SK-N-SH (cell line): ENCODE measurements at regions not wholly inside any gene's neighbourhood (a gene's known extent, or its start where the extent isn't known, plus 50 kb on each side); places are given as distances from the start of the nearest gene placed in this dataset.

ENCODE experiments used
- CTCF ChIA-PET: fragments of 300-600, 350-600 bp; formaldehyde crosslinking; extraction: SDS; loops from one replicate; lab custom pipeline; 2021; lab: Yijun Ruan, JAX
- POLR2A ChIA-PET: fragments of 350-600 bp; sonication (Branson Sonifier 250); formaldehyde crosslinking; extraction: SDS; loops from one replicate; lab custom pipeline; 2020; ENCODE audit warnings: antibody characterized with exemption, inconsistent platforms; lab: Yijun Ruan, JAX
- DNase-seq: peaks from one replicate; pipeline ENCODE4 v3.0.0; 2012
- H2AFZ ChIP-seq: fragments of 200-600 bp; sonication (generic); 2 replicates; pipeline ENCODE4 v1.8.1; 2016; ENCODE audit warnings: antibody characterized with exemption, mild to moderate bottlenecking, low read depth
- H3F3A ChIP-seq: fragments of 200-600 bp; sonication (generic); replicated peaks from 2 replicates; pipeline ENCODE3; 2016; ENCODE audit warnings: antibody characterized with exemption, mild to moderate bottlenecking; ENCODE audit not compliant: insufficient read depth
- H3K27ac ChIP-seq, 2 experiments: fragments of 200-500 bp in 1 of 2; fragments of 200-600 bp in 1 of 2; sonication (Bioruptor generic) in 1 of 2; sonication (generic), shearing (Covaris generic) in 1 of 2; 2 replicates each; pipeline versions ENCODE4 v1.5.1 to v1.6.1; 2014 to 2016; ENCODE audit warnings: low read depth in 2 of 2, inconsistent platforms in 1 of 2, low read length in 1 of 2, mild to moderate bottlenecking in 1 of 2, mixed read lengths in 1 of 2
- H3K27me3 ChIP-seq: fragments of 200-600 bp; sonication (generic), shearing (Covaris generic); 2 replicates; pipeline ENCODE4 v1.6.1; 2016; ENCODE audit warnings: mixed run types; ENCODE audit not compliant: insufficient read depth
- H3K36me3 ChIP-seq, 2 experiments: fragments of 200-500 bp in 1 of 2; fragments of 200-600 bp in 1 of 2; sonication (Bioruptor generic) in 1 of 2; sonication (generic) in 1 of 2; replicated peaks in 1 of 2; 2 replicates each; pipeline versions ENCODE3 to v1.5.1; 2014 to 2016; ENCODE audit warnings: low read length in 1 of 2, mild to moderate bottlenecking in 1 of 2; ENCODE audit not compliant: insufficient read depth in 2 of 2, control insufficient read depth in 1 of 2
- H3K4me1 ChIP-seq, 2 experiments: fragments of 200-500 bp in 1 of 2; fragments of 200-600 bp in 1 of 2; sonication (Bioruptor generic) in 1 of 2; sonication (generic), shearing (Covaris generic) in 1 of 2; 2 replicates each; pipeline versions ENCODE4 v1.5.1 to v1.6.1; 2014 to 2016; ENCODE audit warnings: low read depth in 1 of 2, low read length in 1 of 2, mixed run types in 1 of 2; ENCODE audit not compliant: insufficient read depth in 2 of 2, control insufficient read depth in 1 of 2
- H3K4me2 ChIP-seq: fragments of 200-600 bp; sonication (generic), shearing (Covaris generic); 2 replicates; pipeline ENCODE4 v1.6.1; 2017; ENCODE audit warnings: mixed run types
- H3K4me3 ChIP-seq, 2 experiments: fragments of 200-500 bp in 1 of 2; fragments of 200-600 bp in 1 of 2; sonication (Bioruptor generic) in 1 of 2; sonication (generic), shearing (Covaris generic) in 1 of 2; 2 replicates each; pipeline versions ENCODE4 v1.5.1 to v1.8.1; 2014 to 2016; ENCODE audit warnings: low read depth in 2 of 2, inconsistent platforms in 1 of 2, low read length in 1 of 2, mild to moderate bottlenecking in 1 of 2, mixed read lengths in 1 of 2, moderate library complexity in 1 of 2
- H3K79me2 ChIP-seq: fragments of 200-600 bp; sonication (generic); 2 replicates; pipeline ENCODE4 v1.8.1; 2017; ENCODE audit warnings: mild to moderate bottlenecking; ENCODE audit not compliant: insufficient read depth
- H3K9ac ChIP-seq: fragments of 200-600 bp; sonication (generic); 2 replicates; pipeline ENCODE4 v1.6.1; 2017; ENCODE audit warnings: mixed run types
- H3K9me2 ChIP-seq: fragments of 200-600 bp; sonication (generic); 2 replicates; pipeline ENCODE4 v1.6.1; 2017; ENCODE audit warnings: mixed run types
- H3K9me3 ChIP-seq: fragments of 200-600 bp; sonication (generic); 2 replicates; pipeline ENCODE4 v1.6.1; 2017; ENCODE audit warnings: mixed run types, mild to moderate bottlenecking, moderate library complexity
- H4K20me1 ChIP-seq: fragments of 200-600 bp; sonication (generic); 2 replicates; pipeline ENCODE4 v1.6.1; 2017; ENCODE audit warnings: mild to moderate bottlenecking, mixed run types; ENCODE audit not compliant: insufficient read depth
- ELF1 ChIP-seq: IDR thresholded peaks from 2 replicates; pipeline ENCODE4 v1.4.0; 2012
- EP300 ChIP-seq, 2 experiments: IDR thresholded peaks; 2 replicates each; pipeline versions ENCODE4 v1.4.0 to v1.6.1; 2012; ENCODE audit warnings: borderline replicate concordance in 1 of 2, low read depth in 1 of 2, low read length in 1 of 2
- FOSL2 ChIP-seq: IDR thresholded peaks from 2 replicates; pipeline ENCODE4 v1.4.0; 2012; ENCODE audit warnings: low read depth, mild to moderate bottlenecking, moderate library complexity, borderline replicate concordance
- FOXM1 ChIP-seq: IDR thresholded peaks from 2 replicates; pipeline ENCODE4 v1.4.0; 2012; ENCODE audit warnings: low read depth, mild to moderate bottlenecking
- GATA2 ChIP-seq: sonication (generic); formaldehyde crosslinking; IDR thresholded peaks from 2 replicates; pipeline ENCODE4 v1.5.0; 2020; ENCODE audit warnings: mild to moderate bottlenecking, missing genetic modification reagents
- IRF3 ChIP-seq: fragments of 150-350 bp; IDR thresholded peaks from 2 replicates; pipeline ENCODE4 v1.6.1; 2016; ENCODE audit warnings: mild to moderate bottlenecking, low read depth, low read length
- MXI1 ChIP-seq: IDR thresholded peaks from 2 replicates; pipeline ENCODE4 v1.6.1; 2012; ENCODE audit warnings: mild to moderate bottlenecking, low read depth, low read length, improper control_type of control experiment
- NRF1 ChIP-seq: IDR thresholded peaks from 2 replicates; pipeline ENCODE4 v1.6.1; 2012; ENCODE audit warnings: low read depth, mild to moderate bottlenecking, low read length
- PBX3 ChIP-seq: IDR thresholded peaks from 2 replicates; pipeline ENCODE4; 2012
- POLR2AphosphoS5 ChIP-seq: IDR thresholded peaks from 2 replicates; pipeline ENCODE4 v1.6.1; 2012; ENCODE audit warnings: low read depth, low read length
- RCOR1 ChIP-seq: fragments of 150-350 bp; IDR thresholded peaks from 2 replicates; pipeline ENCODE4 v1.6.1; 2017; ENCODE audit warnings: antibody characterized with exemption, low read length
- RFX5 ChIP-seq: IDR thresholded peaks from 2 replicates; pipeline ENCODE4 v1.6.1; 2012; ENCODE audit warnings: mild to moderate bottlenecking, improper control_type of control experiment, low read length
- RXRA ChIP-seq: IDR thresholded peaks from 2 replicates; pipeline ENCODE4 v1.4.0; 2012; ENCODE audit warnings: low read depth, mild to moderate bottlenecking, borderline replicate concordance
- SIN3A ChIP-seq: IDR thresholded peaks from 2 replicates; pipeline ENCODE4 v1.6.1; 2012; ENCODE audit warnings: low read depth, mild to moderate bottlenecking, low read length, moderate library complexity, borderline replicate concordance
- TAF1 ChIP-seq: IDR thresholded peaks from 2 replicates; pipeline ENCODE4 v1.6.1; 2012; ENCODE audit warnings: low read depth, mild to moderate bottlenecking, low read length, moderate library complexity, borderline replicate concordance
- USF1 ChIP-seq: IDR thresholded peaks from 2 replicates; pipeline ENCODE4 v1.4.0; 2012; ENCODE audit warnings: low read depth, borderline replicate concordance
- YY1 ChIP-seq: IDR thresholded peaks from 2 replicates; pipeline ENCODE4 v1.4.0; 2012; ENCODE audit warnings: low read depth, mild to moderate bottlenecking
- WGBS: methylation state at CpG from one replicate; pipeline ENCODE4 v1.1.6; 2017; ENCODE audit warnings: low lambda C conversion rate; 5-methylcytosine and 5-hydroxymethylcytosine counted together
- TF ChIP-seq, protein P1 (sequence below): IDR thresholded peaks from 2 replicates; pipeline ENCODE4 v1.6.1; 2012; ENCODE audit warnings: mild to moderate bottlenecking, low read depth, low read length, moderate library complexity
- TF ChIP-seq, protein P2 (sequence below): IDR thresholded peaks from 2 replicates; pipeline ENCODE4 v1.4.0; 2012; ENCODE audit warnings: low read depth
- TF ChIP-seq, protein P3 (sequence below): fragments of 200-600 bp; sonication (generic); IDR thresholded peaks from 2 replicates; pipeline ENCODE4 v1.6.1; 2017; ENCODE audit warnings: antibody characterized with exemption, mild to moderate bottlenecking, moderate library complexity

- TF ChIP-seq, protein P1, sequence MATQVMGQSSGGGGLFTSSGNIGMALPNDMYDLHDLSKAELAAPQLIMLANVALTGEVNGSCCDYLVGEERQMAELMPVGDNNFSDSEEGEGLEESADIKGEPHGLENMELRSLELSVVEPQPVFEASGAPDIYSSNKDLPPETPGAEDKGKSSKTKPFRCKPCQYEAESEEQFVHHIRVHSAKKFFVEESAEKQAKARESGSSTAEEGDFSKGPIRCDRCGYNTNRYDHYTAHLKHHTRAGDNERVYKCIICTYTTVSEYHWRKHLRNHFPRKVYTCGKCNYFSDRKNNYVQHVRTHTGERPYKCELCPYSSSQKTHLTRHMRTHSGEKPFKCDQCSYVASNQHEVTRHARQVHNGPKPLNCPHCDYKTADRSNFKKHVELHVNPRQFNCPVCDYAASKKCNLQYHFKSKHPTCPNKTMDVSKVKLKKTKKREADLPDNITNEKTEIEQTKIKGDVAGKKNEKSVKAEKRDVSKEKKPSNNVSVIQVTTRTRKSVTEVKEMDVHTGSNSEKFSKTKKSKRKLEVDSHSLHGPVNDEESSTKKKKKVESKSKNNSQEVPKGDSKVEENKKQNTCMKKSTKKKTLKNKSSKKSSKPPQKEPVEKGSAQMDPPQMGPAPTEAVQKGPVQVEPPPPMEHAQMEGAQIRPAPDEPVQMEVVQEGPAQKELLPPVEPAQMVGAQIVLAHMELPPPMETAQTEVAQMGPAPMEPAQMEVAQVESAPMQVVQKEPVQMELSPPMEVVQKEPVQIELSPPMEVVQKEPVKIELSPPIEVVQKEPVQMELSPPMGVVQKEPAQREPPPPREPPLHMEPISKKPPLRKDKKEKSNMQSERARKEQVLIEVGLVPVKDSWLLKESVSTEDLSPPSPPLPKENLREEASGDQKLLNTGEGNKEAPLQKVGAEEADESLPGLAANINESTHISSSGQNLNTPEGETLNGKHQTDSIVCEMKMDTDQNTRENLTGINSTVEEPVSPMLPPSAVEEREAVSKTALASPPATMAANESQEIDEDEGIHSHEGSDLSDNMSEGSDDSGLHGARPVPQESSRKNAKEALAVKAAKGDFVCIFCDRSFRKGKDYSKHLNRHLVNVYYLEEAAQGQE: no peak
- TF ChIP-seq, protein P2, sequence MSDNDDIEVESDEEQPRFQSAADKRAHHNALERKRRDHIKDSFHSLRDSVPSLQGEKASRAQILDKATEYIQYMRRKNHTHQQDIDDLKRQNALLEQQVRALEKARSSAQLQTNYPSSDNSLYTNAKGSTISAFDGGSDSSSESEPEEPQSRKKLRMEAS: no peak
- TF ChIP-seq FOXM1 (no peak), RFX5 (no peak), RXRA (no peak), SIN3A (no peak), ELF1 (no peak), GATA2 (no peak), IRF3 (no peak)
- TF ChIP-seq, protein P3, sequence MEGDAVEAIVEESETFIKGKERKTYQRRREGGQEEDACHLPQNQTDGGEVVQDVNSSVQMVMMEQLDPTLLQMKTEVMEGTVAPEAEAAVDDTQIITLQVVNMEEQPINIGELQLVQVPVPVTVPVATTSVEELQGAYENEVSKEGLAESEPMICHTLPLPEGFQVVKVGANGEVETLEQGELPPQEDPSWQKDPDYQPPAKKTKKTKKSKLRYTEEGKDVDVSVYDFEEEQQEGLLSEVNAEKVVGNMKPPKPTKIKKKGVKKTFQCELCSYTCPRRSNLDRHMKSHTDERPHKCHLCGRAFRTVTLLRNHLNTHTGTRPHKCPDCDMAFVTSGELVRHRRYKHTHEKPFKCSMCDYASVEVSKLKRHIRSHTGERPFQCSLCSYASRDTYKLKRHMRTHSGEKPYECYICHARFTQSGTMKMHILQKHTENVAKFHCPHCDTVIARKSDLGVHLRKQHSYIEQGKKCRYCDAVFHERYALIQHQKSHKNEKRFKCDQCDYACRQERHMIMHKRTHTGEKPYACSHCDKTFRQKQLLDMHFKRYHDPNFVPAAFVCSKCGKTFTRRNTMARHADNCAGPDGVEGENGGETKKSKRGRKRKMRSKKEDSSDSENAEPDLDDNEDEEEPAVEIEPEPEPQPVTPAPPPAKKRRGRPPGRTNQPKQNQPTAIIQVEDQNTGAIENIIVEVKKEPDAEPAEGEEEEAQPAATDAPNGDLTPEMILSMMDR: no peak
Measured at GRCh38 chr13:73759434-73759833, 374.8 kb downstream of the KLF12 start (continued).

GRCh38 chr13:73757481-73758233 lies 376.5 kb downstream of the KLF12 start:
- Histone ChIP-seq H3K4me3 (no peak overlapping the region), H2AFZ (no peak overlapping the region), H3K4me2 (no peak overlapping the region), H3K9me2 (no peaks in the 10 kb centered on the region), H3K27me3 (no peaks in the 10 kb centered on the region), H3F3A (peaks cover 3% of the 10 kb centered on the region), H3K4me1 (peaks cover 4 to 20% of the 10 kb centered on the region in 2 experiments; a peak in 3 of 4 replicates), H4K20me1 (no peaks in the 10 kb centered on the region), H3K9ac (no peak overlapping the region), H3K36me3 (peaks cover 0 to 3% of the 10 kb centered on the region in 2 experiments), H3K27ac (peak overlapping the region in 1 of 2 experiments; percentile 71; a peak in 1 of 4 replicates), H3K79me2 (no peaks in the 10 kb centered on the region), H3K9me3 (no peaks in the 10 kb centered on the region)
- 52% methylated on average over 2 of the region's 2 CpGs for WGBS
- DNase-seq: no peak
- CTCF ChIA-PET: interaction anchor here (0.5 to 4.3 kb wide), 8 partner anchors 24 to 1500 kb away, joined by 3 to 26 read pairs (median 6); no protein-coding TSS in a partner anchor
- POLR2A ChIA-PET: no interaction called here
- TF ChIP-seq RCOR1 (peak; percentile 90), TAF1 (no peak), POLR2AphosphoS5 (peak; percentile 61; the same call in 1 of the 2 replicates), NRF1 (no peak), SIN3A (0 out of 2 replicates have a peak, but pooled peaks have one; percentile 31), EP300 (IDR thresholded peaks at IDR 0.05; ENCODE audit: borderline replicate concordance in 1 of 2, low read depth in 1 of 2, low read length in 1 of 2) (peak; percentile 53 to 78; a peak in 3 of 4 replicates), GATA2 (no peak), PBX3 (peak; percentile 89), MXI1 (0 out of 2 replicates have a peak, but pooled peaks have one; percentile 49), ELF1 (no peak), USF1 (no peak), FOSL2 (0 out of 2 replicates have a peak, but pooled peaks have one; percentile 2), FOXM1 (no peak), RFX5 (no peak), YY1 (no peak)
